HS-5 (cell line): ENCODE measurements at regions not wholly inside any gene's neighbourhood (a gene's known extent, or its start where the extent isn't known, plus 50 kb on each side); places are given as distances from the start of the nearest gene placed in this dataset.
"Not testable (repeated sequence)": the region's sequence is repeated elsewhere in the genome, so short reads cannot be mapped to it uniquely, and the experiment has no call there.

ENCODE experiments used
- DNase-seq: peaks from one replicate; pipeline ENCODE4 v3.0.0-alpha.2; 2012; ENCODE audit warnings: low read depth

DNA sequence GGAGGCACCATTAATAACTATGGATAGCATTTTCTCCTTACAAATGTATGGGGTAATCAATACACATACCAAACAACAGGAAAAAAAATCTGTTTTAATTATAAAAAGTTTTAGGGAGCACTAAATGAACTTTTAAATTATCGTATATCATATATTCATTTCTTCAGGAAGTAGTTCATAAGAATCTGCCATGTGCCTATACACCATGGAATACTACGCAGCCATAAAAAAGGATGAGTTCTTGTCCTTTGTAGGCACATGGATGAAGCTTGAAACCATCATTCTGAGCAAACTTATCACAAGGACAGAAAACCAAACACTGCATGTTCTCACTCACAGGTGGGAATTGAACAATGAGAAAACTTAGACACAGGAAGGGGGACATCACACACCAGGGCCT is 162.1 kb upstream of the RASA1 start:
- DNase-seq: no peak

GRCh38 chr5:87109746-87110145 is 157.9 kb upstream of the RASA1 start:
- DNase-seq: no peak

DNA sequence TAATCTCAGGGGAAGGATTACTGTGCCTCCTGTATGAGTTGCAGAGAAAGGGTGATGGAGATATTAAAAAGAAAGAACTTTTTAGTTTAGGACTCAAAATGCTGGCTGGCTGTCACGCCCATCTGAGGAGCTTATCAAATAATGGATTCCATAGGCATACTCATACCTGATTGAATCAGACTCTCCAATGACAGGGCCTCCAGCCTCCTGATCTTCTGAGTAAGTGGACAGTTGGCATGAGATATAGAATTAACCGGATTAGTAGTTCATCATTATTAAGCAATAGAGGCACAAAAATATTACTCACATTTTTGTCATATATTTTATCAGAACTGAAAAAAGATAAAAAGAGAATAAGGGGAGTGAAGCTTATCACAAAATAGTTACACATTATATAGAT is 157.0 kb upstream of the RASA1 start:
- DNase-seq: no peak

- DNase-seq: peak; percentile 86
These were observed 153.8 kb upstream of the RASA1 start for GRCh38 chr5:87113861-87114260.

DNA sequence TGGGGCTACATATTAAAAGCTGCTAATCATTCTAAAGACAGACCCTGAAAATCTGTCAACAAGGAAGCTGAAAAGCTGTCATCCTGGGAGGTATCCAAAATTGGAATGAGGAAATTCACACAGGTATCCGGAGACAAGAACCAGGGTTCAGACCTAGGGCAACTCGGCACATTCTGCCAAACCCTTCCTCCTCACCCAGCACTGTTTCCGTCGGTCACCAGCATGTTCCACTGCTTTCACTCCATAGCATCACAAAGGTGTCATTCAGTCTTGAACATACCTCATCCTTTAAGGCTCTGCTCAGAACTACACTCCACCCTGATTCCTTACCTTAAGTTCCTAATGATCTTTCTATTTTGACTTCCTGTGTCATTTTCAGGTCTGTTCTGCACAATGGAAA is 153.1 kb upstream of the RASA1 start:
- no peak for DNase-seq

DNA sequence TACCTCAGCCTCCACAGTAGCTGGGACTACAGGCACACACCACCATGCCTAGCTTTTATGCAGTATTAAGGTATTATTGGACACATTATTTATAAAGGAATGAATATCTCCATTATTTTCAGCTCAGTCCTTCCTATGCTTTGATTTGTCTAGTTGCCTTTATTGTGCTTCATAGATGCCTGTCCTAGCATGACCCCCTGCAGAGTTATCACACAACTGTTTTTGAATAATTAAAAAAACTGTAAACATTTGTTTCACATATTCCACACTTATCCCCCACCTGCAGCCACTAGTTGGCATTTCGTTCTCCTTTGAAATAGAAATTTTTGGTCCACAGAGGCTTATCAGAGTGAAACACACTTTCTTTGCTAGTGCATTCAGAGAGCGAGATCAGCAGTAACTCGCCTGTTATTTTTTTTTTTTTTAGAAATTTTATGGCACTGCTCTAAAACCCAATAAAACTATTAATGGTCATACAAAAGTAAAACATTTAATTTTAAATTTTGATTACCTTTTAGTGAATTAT is 151.8 kb upstream of the RASA1 start:
- DNase-seq: no peak

- DNase-seq: no peak
These were observed 150.7 kb upstream of the RASA1 start for GRCh38 chr5:87116825-87117512.

GRCh38 chr5:87119588-87119987 is 148.1 kb upstream of the RASA1 start:
- DNase-seq: no peak

- DNase-seq: peak; percentile 86
These were observed 147.0 kb upstream of the RASA1 start for GRCh38 chr5:87120518-87121303.

GRCh38 chr5:87121304-87122150 is 146.2 kb upstream of the RASA1 start:
- DNase-seq: peak; percentile 87

DNA sequence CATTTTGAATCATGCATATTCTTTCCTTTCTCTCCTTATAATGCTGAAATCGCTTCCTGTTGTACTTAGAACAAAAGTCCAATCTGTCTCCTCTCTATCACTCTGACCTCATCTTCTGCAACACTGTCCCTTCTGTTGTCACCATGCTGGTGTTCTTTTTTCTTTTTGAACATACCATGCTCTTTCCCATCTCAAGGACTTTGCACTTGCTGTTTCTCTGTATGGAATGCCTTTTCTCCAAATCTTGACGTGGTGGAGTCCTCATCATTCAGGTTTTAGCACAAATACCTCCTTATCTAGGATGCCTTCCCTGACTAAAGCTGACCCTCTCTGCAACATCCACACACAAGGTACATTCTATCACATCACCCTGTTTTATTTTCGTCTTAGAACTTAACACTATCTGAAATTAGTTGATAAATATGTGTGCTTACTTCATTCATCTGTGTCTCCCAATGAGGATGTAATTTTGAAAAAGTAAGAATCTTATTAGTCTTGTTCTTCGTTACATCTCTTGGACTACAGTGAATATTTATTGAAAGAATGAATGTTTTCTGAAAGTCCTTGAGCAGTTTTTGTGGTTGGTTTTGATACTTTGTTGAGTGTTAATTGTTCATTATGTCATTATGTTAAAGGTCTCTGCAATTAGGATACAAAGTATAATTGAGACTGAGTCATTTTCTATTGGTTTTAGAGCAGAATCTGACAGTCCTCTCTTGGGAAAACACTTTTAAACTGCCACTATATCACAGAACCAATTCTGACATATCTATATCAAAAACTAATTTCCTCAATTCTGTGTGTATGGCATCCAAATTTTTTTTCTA is 145.3 kb upstream of the RASA1 start:
- DNase-seq: no peak

GRCh38 chr5:87125766-87126165 is 141.9 kb upstream of the RASA1 start:
- DNase-seq: no peak

DNA sequence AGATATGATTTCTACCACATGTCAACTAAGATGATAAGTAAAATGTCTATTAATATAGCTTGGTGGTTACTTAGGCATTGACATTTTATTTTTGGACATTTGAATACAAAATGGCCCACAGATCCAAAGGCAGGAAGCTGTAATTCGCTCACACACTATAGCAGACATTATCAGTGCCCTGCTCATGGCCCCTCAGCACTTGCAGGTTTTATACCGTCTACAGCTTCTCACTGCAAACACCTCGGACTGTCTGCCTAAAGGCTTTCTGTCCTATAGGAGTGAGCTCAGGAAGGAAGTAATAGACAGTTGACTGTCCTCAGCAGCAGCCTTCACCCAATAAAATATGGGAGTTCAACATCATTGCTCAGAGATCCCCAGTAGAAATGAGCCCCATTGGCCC is 140.8 kb upstream of the RASA1 start:
- no peak for DNase-seq

DNA sequence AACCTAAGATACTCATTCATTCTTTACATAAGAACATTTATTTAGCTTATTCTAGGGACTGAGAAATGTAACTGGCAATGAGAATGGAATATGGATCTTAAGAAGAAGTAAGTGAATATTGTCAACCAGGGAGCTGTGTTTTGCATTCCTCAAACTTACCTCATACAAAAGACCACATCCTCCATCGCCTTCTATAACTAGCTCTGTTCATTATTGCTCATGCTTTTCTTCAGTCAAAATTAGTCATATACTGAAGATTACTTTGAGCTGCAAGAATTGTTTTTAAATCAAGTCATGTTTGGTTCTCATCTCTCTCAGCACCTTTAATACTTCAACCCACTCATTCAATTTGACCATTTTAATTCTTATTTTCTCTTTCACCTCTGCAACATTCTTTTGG is 140.3 kb upstream of the RASA1 start:
- peak; percentile 79 for DNase-seq

DNA sequence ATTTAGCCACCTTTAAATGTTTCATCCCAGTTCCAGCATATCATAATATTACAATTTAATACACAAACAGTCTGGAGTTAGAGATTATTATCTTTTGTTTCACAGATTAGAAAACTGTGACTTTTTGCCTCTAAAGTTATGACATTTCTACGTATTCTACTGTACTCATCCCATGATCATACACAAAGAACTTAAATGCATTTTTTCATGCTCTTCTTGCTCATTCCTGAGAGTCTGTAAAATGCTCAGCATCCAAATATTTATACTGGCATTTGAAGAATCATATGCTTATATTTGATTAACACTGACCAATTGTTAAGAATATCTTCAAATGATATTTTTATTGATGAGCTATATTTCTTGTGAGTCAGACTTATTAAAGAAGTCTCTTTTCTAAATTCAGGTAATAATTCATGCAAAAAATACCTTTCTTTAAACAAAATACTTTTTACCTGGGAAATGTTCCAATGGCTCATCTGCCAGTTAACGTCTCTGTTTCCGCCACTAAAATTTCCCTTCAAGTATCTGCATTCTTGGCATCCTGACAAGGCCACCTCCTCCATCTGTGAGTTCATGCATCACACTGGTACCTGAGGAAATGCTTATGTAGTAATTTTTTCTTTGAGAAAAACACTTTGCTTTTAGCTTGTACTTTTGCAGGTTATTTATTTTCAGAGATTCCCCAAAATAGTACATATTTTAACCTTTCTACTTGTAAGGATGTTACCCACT is 139.6 kb upstream of the RASA1 start:
- DNase-seq: no peak

- DNase-seq: no peak
These were observed 138.6 kb upstream of the RASA1 start for GRCh38 chr5:87129046-87129445.

DNA sequence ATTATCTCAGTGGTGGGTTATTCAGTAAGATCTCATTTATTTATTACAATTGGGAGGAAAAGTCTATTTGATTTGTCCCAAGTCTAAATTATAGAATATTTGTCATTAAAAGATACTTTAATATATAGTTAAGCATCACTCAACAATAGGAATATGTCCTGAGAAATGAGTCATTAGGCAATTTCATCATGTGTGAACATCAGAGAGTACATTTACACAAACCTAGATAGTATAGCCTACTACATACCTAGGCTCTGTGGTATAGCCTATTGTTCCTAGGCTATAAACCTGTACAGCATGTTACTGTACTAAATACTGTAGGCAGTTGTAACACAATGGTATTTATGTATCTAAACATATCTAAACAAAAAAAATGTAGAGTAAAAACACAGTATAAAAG is 135.0 kb upstream of the RASA1 start:
- no peak for DNase-seq

DNA sequence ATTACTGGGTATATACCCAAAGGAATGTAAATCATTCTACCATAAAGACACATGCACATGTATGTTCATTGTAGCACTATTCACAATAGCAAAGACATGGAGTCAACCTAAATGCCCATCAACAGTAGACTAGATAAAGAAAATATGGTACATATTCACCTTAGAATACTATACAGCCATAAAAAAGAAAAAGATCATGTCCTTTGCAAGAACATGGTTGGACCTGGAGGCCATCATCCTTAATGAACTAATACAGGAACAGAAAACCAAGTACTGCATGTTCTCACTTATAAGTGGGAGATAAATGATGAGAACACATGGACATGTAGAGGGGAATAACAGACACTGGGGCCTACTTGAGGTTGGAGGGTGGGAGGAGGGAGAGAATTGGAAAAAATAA is 133.2 kb upstream of the RASA1 start:
- DNase-seq: not testable (repeated sequence)

- no peak for DNase-seq
These were observed 131.6 kb upstream of the RASA1 start for GRCh38 chr5:87136096-87136495.

GRCh38 chr5:87136733-87137132 is 130.9 kb upstream of the RASA1 start:
- no peak for DNase-seq

DNA sequence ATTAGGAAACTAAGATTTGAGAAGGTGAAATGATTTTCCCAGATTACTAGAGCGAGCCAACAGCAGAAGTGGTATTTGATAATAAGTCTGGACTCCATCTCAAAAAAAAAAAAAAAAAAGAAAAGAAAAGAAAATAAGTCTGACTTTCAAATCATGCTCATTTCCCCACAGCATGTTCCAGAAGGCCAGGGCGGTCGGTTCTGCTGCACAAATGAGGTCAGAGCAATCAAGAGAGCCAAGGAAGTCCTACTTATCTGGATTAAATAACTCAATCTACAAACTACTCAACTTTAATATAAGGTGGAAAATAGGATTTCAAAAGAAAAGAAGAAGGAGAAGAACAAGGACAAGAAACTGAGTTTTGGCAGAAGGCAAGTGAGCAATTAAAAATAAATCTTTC is 130.4 kb upstream of the RASA1 start:
- DNase-seq: no peak
